OCI-LY1 (cell line): ENCODE measurements at regions not wholly inside any gene's neighbourhood (a gene's known extent, or its start where the extent isn't known, plus 50 kb on each side); places are given as distances from the start of the nearest gene placed in this dataset.
"Not testable (repeated sequence)": the region's sequence is repeated elsewhere in the genome, so short reads cannot be mapped to it uniquely, and the experiment has no call there.

ENCODE experiments used
- EZH2 ChIP-seq: fragments of 200-600 bp; sonication (generic), shearing (Covaris generic); IDR thresholded peaks from 2 replicates; pipeline ENCODE4 v1.8.0; 2017; ENCODE audit warnings: borderline replicate concordance, mixed run types, mild to moderate bottlenecking, antibody characterized with exemption, low read length, moderate library complexity, mixed read lengths
- TF ChIP-seq, protein P1 (sequence below): fragments of 200-600 bp; sonication (generic), shearing (Covaris generic); IDR thresholded peaks from 2 replicates; pipeline ENCODE4 v1.5.1; 2017; ENCODE audit warnings: mild to moderate bottlenecking, antibody characterized with exemption, low read length, moderate library complexity, mixed read lengths

DNA sequence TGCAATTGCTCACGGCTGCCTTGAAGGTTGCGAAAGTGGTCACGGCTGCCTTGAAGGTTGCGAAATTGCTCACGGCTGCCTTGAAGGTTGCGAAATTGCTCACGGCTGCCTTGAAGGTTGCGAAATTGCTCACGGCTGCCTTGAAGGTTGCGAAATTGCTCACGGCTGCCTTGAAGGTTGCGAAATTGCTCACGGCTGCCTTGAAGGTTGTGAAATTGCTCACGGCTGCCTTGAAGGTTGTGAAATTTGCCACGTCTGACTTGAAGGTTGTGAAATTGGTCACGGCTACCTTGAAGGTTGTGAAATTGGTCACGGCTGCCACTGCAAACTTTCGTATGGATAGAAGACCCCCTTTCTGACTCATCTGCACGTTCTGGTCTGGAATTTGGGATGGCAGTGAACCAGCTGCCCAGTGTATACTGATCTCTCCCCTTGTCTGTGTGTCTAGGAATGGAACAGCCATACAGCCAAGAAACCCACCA lies 150.1 kb downstream of the ASMT start:
- TF ChIP-seq, protein P1, sequence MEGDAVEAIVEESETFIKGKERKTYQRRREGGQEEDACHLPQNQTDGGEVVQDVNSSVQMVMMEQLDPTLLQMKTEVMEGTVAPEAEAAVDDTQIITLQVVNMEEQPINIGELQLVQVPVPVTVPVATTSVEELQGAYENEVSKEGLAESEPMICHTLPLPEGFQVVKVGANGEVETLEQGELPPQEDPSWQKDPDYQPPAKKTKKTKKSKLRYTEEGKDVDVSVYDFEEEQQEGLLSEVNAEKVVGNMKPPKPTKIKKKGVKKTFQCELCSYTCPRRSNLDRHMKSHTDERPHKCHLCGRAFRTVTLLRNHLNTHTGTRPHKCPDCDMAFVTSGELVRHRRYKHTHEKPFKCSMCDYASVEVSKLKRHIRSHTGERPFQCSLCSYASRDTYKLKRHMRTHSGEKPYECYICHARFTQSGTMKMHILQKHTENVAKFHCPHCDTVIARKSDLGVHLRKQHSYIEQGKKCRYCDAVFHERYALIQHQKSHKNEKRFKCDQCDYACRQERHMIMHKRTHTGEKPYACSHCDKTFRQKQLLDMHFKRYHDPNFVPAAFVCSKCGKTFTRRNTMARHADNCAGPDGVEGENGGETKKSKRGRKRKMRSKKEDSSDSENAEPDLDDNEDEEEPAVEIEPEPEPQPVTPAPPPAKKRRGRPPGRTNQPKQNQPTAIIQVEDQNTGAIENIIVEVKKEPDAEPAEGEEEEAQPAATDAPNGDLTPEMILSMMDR, result not testable (repeated sequence)
- not testable (repeated sequence) for TF ChIP-seq EZH2
